A549 (cell line): ENCODE measurements at regions not wholly inside any gene's neighbourhood (a gene's known extent, or its start where the extent isn't known, plus 50 kb on each side); places are given as distances from the start of the nearest gene placed in this dataset.

Experiments
- ATAC-seq, 2 experiments: fragments of 200-7000 bp in 1 of 2; fragments of >200 bp in 1 of 2; cut with Nextera tagmentation in 1 of 2; cut with Tn5 transposase in 1 of 2; 3 replicates each; pipeline versions ENCODE4 v1.8.0 to v1.9.1; 2018 to 2020; ENCODE audit warnings: mild to moderate bottlenecking in 1 of 2, moderate library complexity in 1 of 2
- CTCF ChIA-PET: fragments of 300-600 bp; sonication (Branson Sonifier 250); formaldehyde crosslinking; extraction: SDS; loops from one replicate; lab custom pipeline; 2021; ENCODE audit warnings: antibody characterized with exemption, inconsistent platforms; lab: Yijun Ruan, JAX
- POLR2A ChIA-PET: fragments of 350-600 bp; formaldehyde crosslinking; extraction: SDS; loops from one replicate; lab custom pipeline; 2021; ENCODE audit warnings: antibody characterized with exemption, inconsistent platforms; lab: Yijun Ruan, JAX
- DNase-seq, 2 experiments: peaks; one replicate each; pipeline versions ENCODE4 v3.0.0 to v3.0.0-alpha.2; 2011 to 2016; ENCODE audit warnings: low read depth in 1 of 2, low spot score in 1 of 2
- FAIRE-seq: peaks from 2 replicates; lab custom pipeline; 2011; peaks lifted over from hg19 to GRCh38; lab: Jason Lieb, UNC
- H3K27ac ChIP-seq, 2 experiments: fragments of >200 bp; sonication (Bioruptor Twin); formaldehyde crosslinking; 3 replicates each; pipeline ENCODE4 v1.5.1; 2016 to 2017
- H3K4me1 ChIP-seq: fragments of >200 bp; sonication (Bioruptor Twin); formaldehyde crosslinking; 3 replicates; pipeline ENCODE4 v1.6.1; 2016
- H3K4me2 ChIP-seq: fragments of >200 bp; sonication (Bioruptor Twin); formaldehyde crosslinking; 3 replicates; pipeline ENCODE4 v1.6.1; 2016
- H3K4me3 ChIP-seq: fragments of >200 bp; sonication (Bioruptor Twin); formaldehyde crosslinking; 3 replicates; pipeline ENCODE4 v1.5.1; 2016
- H3K9me3 ChIP-seq: fragments of >200 bp; sonication (Bioruptor Twin); formaldehyde crosslinking; 3 replicates; pipeline ENCODE4 v1.6.1; 2016
- CHD2 ChIP-seq: fragments of 150-350 bp; IDR thresholded peaks from 2 replicates; pipeline ENCODE4 v1.6.1; 2014; ENCODE audit warnings: low read length; ENCODE audit not compliant: partially characterized antibody
- FOSB ChIP-seq: fragments of 250-450 bp; sonication (Bioruptor Pico); IDR thresholded peaks from 2 replicates; pipeline ENCODE4 v1.5.0; 2020; ENCODE audit warnings: mild to moderate bottlenecking, moderate library complexity
- FOSL2 ChIP-seq, 2 experiments: fragments of 450-650 bp in 1 of 2; fragments of >200 bp in 1 of 2; sonication (Bioruptor Twin) in 1 of 2; formaldehyde crosslinking; IDR thresholded peaks; 2 replicates each; pipeline versions ENCODE4 v1.5.0 to v1.6.1; 2016 to 2020; ENCODE audit warnings: mild to moderate bottlenecking in 1 of 2, moderate library complexity in 1 of 2
- HEYL ChIP-seq: fragments of 250-450 bp; sonication (Bioruptor Pico); IDR thresholded peaks from 2 replicates; pipeline ENCODE4 v1.8.0; 2021; ENCODE audit warnings: mild to moderate bottlenecking, moderate library complexity
- HOXB5 ChIP-seq: fragments of 250-450 bp; sonication (Bioruptor Pico); IDR thresholded peaks from 2 replicates; pipeline ENCODE4 v1.5.0; 2020; ENCODE audit warnings: mild to moderate bottlenecking, moderate library complexity
- JUN ChIP-seq, 2 experiments: fragments of >200 bp; sonication (Bioruptor Twin); formaldehyde crosslinking; IDR thresholded peaks; 2 replicates in 1 of 2; 3 replicates in 1 of 2; pipeline ENCODE4 v1.6.1; 2016 to 2017
- NFE2L2 ChIP-seq: fragments of 150-350 bp; conservative IDR thresholded peaks from 2 replicates; pipeline ENCODE4 v1.6.1; 2014; ENCODE audit warnings: low read length
- NPAS2 ChIP-seq: fragments of 250-450 bp; sonication (Bioruptor Pico); IDR thresholded peaks from 2 replicates; pipeline ENCODE4 v1.8.0; 2022; ENCODE audit warnings: mild to moderate bottlenecking, moderate library complexity, borderline replicate concordance
- PHF8 ChIP-seq: fragments of 200-600 bp; sonication (generic); IDR thresholded peaks from 2 replicates; pipeline ENCODE4 v1.6.1; 2016; ENCODE audit warnings: low read depth, mild to moderate bottlenecking, antibody characterized with exemption, moderate library complexity, borderline replicate concordance
- RAD21 ChIP-seq, 2 experiments: fragments of >200 bp in 1 of 2; sonication (Bioruptor Twin) in 1 of 2; formaldehyde crosslinking in 1 of 2; IDR thresholded peaks in 1 of 2; conservative IDR thresholded peaks in 1 of 2; 2 replicates in 1 of 2; 3 replicates in 1 of 2; pipeline ENCODE4 v1.6.1; 2012 to 2018; ENCODE audit warnings: inconsistent platforms in 1 of 2
- RARB ChIP-seq: fragments of 250-450 bp; sonication (Bioruptor Pico); IDR thresholded peaks from 2 replicates; pipeline ENCODE4 v1.8.0; 2021; ENCODE audit warnings: mild to moderate bottlenecking, moderate library complexity
- SMC3 ChIP-seq: fragments of >200 bp; sonication (Bioruptor Twin); formaldehyde crosslinking; IDR thresholded peaks from 3 replicates; pipeline ENCODE4 v1.6.1; 2018; ENCODE audit warnings: inconsistent platforms
- ZFP36 ChIP-seq: fragments of 450-650 bp; IDR thresholded peaks from 2 replicates; pipeline ENCODE4 v1.6.1; 2014; ENCODE audit warnings: borderline replicate concordance; ENCODE audit not compliant: partially characterized antibody
- WGBS: methylation state at CpG from one replicate; pipeline ENCODE4 v1.1.6; 2017; ENCODE audit errors: missing lambda C conversion rate; 5-methylcytosine and 5-hydroxymethylcytosine counted together
- TF ChIP-seq, protein P1 (sequence below): IDR thresholded peaks from 2 replicates; pipeline ENCODE4 v1.6.1; 2012; ENCODE audit warnings: low read depth, borderline replicate concordance
- TF ChIP-seq, protein P2 (sequence below): fragments of 450-650 bp; IDR thresholded peaks from 2 replicates; pipeline ENCODE4 v1.6.1; 2014; ENCODE audit warnings: antibody characterized with exemption
- TF ChIP-seq, protein P3 (sequence below): fragments of >200 bp; sonication (Bioruptor Twin); formaldehyde crosslinking; IDR thresholded peaks from 2 replicates; pipeline ENCODE4 v1.6.1; 2016
- TF ChIP-seq, protein P4 (sequence below): fragments of >200 bp; sonication (Bioruptor Twin); formaldehyde crosslinking; IDR thresholded peaks from 3 replicates; pipeline ENCODE4 v1.6.1; 2016
- TF ChIP-seq, protein P5 (sequence below): IDR thresholded peaks from 2 replicates; pipeline ENCODE4 v1.6.1; 2012

DNA sequence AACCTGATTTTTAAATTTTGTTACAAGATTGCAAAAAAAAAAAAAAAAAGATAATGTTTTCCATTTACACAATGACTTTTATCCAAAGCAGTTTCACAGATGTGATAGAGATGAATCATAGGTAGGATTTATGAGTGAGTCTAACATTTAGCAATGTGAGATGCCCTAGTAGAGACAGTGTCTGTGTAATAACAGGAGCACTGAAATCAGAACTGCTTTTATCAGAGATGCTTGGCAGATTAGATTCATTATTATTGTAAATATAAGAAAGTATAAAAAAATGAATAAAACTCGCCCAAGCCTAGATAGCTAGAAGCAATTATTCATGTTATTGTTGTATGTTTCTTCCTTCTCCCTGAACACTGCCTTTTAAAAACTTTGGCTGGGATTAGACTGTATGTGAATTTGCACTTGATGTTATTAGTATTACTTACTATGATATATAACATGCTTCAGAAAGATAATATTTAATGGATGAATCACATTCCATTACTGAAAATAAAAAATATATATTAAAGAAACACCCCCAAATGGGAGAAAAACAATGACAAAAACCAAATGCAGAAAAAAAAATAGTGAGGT, 567.3 kb upstream of the KLF4 start (continued):
- TF ChIP-seq, protein P1, sequence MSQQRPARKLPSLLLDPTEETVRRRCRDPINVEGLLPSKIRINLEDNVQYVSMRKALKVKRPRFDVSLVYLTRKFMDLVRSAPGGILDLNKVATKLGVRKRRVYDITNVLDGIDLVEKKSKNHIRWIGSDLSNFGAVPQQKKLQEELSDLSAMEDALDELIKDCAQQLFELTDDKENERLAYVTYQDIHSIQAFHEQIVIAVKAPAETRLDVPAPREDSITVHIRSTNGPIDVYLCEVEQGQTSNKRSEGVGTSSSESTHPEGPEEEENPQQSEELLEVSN = no peak
- TF ChIP-seq HEYL (CRISPR knock-in tag) (no peak), NFE2L2 (no peak), HOXB5 (CRISPR knock-in tag) (no peak), CHD2 (no peak), RAD21 (conservative IDR thresholded peaks at IDR 0.05 in 1 of 2, IDR thresholded peaks at IDR 0.05 in 1 of 2) (peak; percentile 1 to 19; a peak in 1 of 5 replicates), PHF8 (no peak), JUN (IDR thresholded peaks at IDR 0.05) (peak in 1 of 2 experiments; percentile 15; a peak in 1 of 5 replicates)
- TF ChIP-seq, protein P2, sequence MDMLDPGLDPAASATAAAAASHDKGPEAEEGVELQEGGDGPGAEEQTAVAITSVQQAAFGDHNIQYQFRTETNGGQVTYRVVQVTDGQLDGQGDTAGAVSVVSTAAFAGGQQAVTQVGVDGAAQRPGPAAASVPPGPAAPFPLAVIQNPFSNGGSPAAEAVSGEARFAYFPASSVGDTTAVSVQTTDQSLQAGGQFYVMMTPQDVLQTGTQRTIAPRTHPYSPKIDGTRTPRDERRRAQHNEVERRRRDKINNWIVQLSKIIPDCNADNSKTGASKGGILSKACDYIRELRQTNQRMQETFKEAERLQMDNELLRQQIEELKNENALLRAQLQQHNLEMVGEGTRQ = no peak
- TF ChIP-seq, protein P3, sequence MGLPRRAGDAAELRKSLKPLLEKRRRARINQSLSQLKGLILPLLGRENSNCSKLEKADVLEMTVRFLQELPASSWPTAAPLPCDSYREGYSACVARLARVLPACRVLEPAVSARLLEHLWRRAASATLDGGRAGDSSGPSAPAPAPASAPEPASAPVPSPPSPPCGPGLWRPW = no peak
- TF ChIP-seq, all 56 proteins: peak for 6

DNA sequence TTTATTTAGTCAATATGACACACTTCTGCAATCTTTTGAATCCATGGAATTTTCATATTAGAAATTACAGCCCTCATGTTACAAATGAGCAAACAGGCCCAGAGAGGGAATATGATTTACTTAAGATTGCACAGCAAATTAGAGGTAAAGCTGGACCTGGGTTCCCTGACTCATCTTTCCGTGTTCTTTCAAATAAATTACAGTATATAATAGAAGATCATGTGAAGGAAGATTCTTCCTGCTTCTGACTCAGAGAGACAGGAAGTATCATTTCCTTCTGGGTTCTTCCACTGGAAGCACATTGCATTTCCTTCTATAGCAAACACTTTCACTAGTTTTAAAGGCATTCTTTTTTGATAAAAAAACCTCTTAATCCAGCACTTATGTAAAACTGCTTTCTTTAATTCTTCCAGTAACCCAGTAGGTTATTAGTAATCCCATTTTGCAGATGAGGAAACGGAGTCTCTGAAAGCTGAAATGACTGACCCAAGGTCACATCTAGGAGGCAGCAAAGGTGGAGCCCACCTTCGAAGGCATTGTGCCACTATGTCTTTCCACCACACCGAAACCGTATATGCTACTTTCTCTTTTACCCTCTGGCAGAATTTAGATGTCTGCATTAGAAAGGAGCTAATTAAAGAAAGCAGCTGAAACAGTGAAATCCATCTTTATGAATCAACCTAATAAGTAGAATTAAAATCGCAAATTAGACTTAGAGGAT, 566.7 kb upstream of the KLF4 start:
- POLR2A ChIA-PET = interaction anchor here (0.7 to 1.3 kb wide), 5 partner anchors 38 to 707 kb away, joined by 3 to 5 read pairs (median 3); partner anchors contain the start of gene KLF4
- H3K4me2 ChIP-seq = peak overlapping the region; percentile 78
- DNase-seq (peak in 1 of 2 experiments; percentile 31), ATAC-seq (no peak), FAIRE-seq (no peak)
- H3K4me1 ChIP-seq = peaks cover 43% of the 10 kb centered on the region
- peak overlapping the region; percentile 19; the same call in 1 of the 3 replicates for H3K4me3 ChIP-seq
- H3K9me3 ChIP-seq = no peaks in the 10 kb centered on the region
- peak overlapping the region; percentile 88 for H3K27ac ChIP-seq
- WGBS = 7% methylated on average over 6 of the region's 6 CpGs
- TF ChIP-seq SMC3 (no peak), FOSB (CRISPR knock-in tag) (no peak), CHD2 (no peak), JUN (IDR thresholded peaks at IDR 0.05) (peak in 1 of 2 experiments; percentile 37; a peak in 1 of 5 replicates), RAD21 (conservative IDR thresholded peaks at IDR 0.05 in 1 of 2, IDR thresholded peaks at IDR 0.05 in 1 of 2) (peak in 1 of 2 experiments; percentile 25; a peak in 1 of 5 replicates), NPAS2 (CRISPR knock-in tag) (no peak), FOSL2 (IDR thresholded peaks at IDR 0.05) (no peak), FOSL2 (CRISPR knock-in tag; IDR thresholded peaks at IDR 0.05) (0 out of 2 replicates have a peak, but pooled peaks have one; percentile 30), ZFP36 (peak; percentile 50), RARB (no peak), PHF8 (no peak)
- TF ChIP-seq, protein P4, sequence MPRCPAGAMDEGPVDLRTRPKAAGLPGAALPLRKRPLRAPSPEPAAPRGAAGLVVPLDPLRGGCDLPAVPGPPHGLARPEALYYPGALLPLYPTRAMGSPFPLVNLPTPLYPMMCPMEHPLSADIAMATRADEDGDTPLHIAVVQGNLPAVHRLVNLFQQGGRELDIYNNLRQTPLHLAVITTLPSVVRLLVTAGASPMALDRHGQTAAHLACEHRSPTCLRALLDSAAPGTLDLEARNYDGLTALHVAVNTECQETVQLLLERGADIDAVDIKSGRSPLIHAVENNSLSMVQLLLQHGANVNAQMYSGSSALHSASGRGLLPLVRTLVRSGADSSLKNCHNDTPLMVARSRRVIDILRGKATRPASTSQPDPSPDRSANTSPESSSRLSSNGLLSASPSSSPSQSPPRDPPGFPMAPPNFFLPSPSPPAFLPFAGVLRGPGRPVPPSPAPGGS = no peak
- TF ChIP-seq, protein P2 = peak; percentile 9; the same call in 1 of the 2 replicates
- TF ChIP-seq, protein P5, sequence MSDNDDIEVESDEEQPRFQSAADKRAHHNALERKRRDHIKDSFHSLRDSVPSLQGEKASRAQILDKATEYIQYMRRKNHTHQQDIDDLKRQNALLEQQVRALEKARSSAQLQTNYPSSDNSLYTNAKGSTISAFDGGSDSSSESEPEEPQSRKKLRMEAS = 0 out of 2 replicates have a peak, but pooled peaks have one; percentile 11
- CTCF ChIA-PET = interaction anchor here (0.6 to 1.1 kb wide), 9 partner anchors 12 to 691 kb away, joined by 3 to 5 read pairs (median 3); no protein-coding TSS in a partner anchor
